ENCODE measurements at regions not wholly inside any gene's neighbourhood (a gene's known extent, or its start where the extent isn't known, plus 50 kb on each side); places are given as distances from the start of the nearest gene placed in this dataset.

DNA sequence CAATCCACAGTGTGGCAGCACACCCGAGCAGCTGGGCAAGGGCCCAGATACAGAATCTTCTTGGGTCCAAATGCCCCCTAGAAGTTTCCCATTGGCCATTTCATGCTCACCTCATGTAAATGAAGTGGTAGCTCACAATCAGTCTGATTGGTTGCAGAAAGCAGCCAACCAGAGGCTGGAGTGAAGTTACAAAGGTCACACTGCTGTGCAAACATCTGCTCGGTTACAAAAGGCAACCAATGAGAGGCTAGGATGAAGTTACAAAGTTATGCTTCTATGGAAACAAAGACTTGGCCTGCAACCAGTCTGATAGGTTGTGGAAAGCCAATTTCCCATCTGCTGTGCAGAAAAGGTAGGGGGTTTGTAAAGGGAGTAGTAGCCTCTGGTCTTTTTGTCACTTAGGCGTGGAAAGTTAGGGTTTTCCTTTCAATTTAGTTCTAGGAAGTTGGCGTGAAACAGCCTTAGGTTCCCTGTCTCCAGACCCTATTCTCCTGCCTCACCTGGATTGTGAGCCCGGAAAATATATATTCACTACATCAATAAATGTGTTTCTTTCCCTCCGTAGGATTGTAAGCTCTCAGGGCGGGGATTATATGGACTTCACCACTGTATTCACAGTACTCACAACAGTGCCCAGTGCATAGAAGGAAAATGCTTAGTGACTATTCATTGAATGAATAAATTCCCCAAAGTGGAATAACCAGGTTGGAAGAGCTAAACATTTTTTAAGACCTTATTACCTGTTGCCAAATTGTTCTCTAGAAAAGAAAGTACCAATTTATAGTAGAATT, 91.9 kb downstream of the URB2 start:
- no peaks in the 10 kb centered on the region for H3K36me3 ChIP-seq
- H3K4me3 ChIP-seq, result no peak overlapping the region
- TF ChIP-seq, protein P1, sequence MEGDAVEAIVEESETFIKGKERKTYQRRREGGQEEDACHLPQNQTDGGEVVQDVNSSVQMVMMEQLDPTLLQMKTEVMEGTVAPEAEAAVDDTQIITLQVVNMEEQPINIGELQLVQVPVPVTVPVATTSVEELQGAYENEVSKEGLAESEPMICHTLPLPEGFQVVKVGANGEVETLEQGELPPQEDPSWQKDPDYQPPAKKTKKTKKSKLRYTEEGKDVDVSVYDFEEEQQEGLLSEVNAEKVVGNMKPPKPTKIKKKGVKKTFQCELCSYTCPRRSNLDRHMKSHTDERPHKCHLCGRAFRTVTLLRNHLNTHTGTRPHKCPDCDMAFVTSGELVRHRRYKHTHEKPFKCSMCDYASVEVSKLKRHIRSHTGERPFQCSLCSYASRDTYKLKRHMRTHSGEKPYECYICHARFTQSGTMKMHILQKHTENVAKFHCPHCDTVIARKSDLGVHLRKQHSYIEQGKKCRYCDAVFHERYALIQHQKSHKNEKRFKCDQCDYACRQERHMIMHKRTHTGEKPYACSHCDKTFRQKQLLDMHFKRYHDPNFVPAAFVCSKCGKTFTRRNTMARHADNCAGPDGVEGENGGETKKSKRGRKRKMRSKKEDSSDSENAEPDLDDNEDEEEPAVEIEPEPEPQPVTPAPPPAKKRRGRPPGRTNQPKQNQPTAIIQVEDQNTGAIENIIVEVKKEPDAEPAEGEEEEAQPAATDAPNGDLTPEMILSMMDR (IDR thresholded peaks at IDR 0.05), result no peak
- H3K27me3 ChIP-seq, result no peaks in the 10 kb centered on the region
- H3K4me1 ChIP-seq, result no peaks in the 10 kb centered on the region
- no peak for DNase-seq (ENCODE audit: extremely low spot score)
- WGBS, result 82% methylated on average over 7 of the region's 7 CpGs
- intact Hi-C loops (cut with DNase I), result no loop called here
- peaks cover 0 to 4% (median 0%) of the 10 kb centered on the region in 4 donors for H3K9me3 ChIP-seq
- no peak overlapping the region for H3K27ac ChIP-seq (replicated peaks in 1 of 4)

DNA sequence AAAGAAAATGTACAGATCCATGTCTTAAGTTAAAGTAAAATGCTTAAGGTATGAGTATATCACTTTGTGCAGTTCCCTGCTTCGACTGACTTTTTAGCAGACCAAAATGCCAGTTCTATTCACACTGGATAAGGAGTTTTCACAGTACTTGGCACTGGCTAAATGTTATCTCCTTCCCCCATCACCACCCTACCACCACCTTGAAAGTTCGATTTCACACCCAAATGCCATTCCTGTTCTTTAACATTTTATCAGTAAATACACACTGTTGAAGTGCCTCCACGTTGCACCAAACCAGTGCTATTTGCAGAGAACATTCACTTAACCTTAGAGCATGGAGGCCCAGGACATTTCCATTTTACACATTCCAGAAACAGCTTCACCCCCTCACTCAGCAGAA, 100.0 kb downstream of the URB2 start:
- no peaks in the 10 kb centered on the region for H3K27me3 ChIP-seq
- DNase-seq (ENCODE audit: extremely low spot score), result no peak
- H3K4me1 ChIP-seq, result no peaks in the 10 kb centered on the region
- peaks cover 0 to 6% (median 0%) of the 10 kb centered on the region in 4 donors for H3K9me3 ChIP-seq
- H3K36me3 ChIP-seq, result no peaks in the 10 kb centered on the region
- intact Hi-C loops (cut with DNase I), result no loop called here
- no peak overlapping the region for H3K27ac ChIP-seq (replicated peaks in 1 of 4)
- TF ChIP-seq POLR2A (IDR thresholded peaks at IDR 0.05; ENCODE audit: low read depth) (no peak), POLR2AphosphoS5 (IDR thresholded peaks at IDR 0.05) (no peak), EP300 (IDR thresholded peaks at IDR 0.05) (no peak)
- TF ChIP-seq, protein P1 (IDR thresholded peaks at IDR 0.05), result no peak
- WGBS, result 59% methylated on average over 3 of the region's 3 CpGs
- H3K4me3 ChIP-seq, result no peak overlapping the region

DNA sequence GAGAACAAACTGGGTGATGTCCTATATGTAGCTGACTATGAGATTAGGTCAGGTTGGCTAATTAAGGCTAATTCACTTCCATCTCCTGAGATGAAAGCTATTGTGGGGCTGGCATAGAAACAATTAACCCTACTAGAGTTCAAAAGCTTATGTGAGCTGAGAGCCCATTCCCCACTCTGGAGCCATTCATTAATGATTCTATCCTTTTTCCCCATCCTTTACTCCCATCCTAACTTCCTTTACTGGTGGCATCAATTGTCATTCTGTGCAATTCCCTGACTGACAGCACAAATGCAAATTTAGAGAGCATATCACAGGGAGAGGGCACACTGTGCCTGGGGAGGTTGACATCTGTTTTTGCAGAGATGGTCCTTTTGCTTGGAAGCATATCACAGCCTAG, 103.9 kb downstream of the URB2 start:
- Histone ChIP-seq H3K9me3 (no peaks in the 10 kb centered on the region), H3K27ac (replicated peaks in 1 of 4) (no peak overlapping the region), H3K27me3 (no peaks in the 10 kb centered on the region), H3K4me3 (no peak overlapping the region), H3K36me3 (no peaks in the 10 kb centered on the region), H3K4me1 (no peaks in the 10 kb centered on the region)
- intact Hi-C loops (cut with DNase I), result no loop called here
- TF ChIP-seq POLR2AphosphoS5 (IDR thresholded peaks at IDR 0.05) (no peak), EP300 (IDR thresholded peaks at IDR 0.05) (no peak), POLR2A (IDR thresholded peaks at IDR 0.05; ENCODE audit: low read depth) (no peak)
- TF ChIP-seq, protein P1 (IDR thresholded peaks at IDR 0.05), result no peak
- DNase-seq (ENCODE audit: extremely low spot score), result no peak

DNA sequence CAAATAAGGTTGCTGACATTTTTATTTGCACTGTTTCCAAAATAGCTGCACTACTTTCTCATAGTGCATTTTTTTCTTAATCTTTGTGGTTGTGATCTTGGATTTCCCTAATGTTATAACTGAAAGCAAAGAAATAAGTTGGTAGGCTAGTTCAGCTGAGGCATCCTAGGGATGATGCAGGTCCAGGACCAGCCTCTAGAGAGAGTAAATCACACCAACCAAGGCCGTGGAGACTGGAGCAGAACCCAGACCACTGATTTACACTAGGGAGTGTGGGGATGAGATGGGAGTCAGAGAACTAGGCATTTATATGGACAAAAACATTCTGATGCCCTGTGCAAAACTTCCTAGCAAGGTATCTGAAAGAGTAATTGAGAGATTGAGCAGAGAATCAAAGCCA, 104.5 kb downstream of the URB2 start:
- no peaks in the 10 kb centered on the region for H3K4me1 ChIP-seq
- WGBS, result 60% methylated on average over 1 of the region's 1 CpG
- no peaks in the 10 kb centered on the region for H3K27me3 ChIP-seq
- no peak overlapping the region for H3K27ac ChIP-seq (replicated peaks in 1 of 4)
- no peak overlapping the region for H3K4me3 ChIP-seq
- intact Hi-C loops (cut with DNase I), result no loop called here
- no peak for DNase-seq (ENCODE audit: extremely low spot score)
- H3K36me3 ChIP-seq, result no peaks in the 10 kb centered on the region
- TF ChIP-seq EP300 (IDR thresholded peaks at IDR 0.05) (no peak), POLR2AphosphoS5 (IDR thresholded peaks at IDR 0.05) (no peak), POLR2A (IDR thresholded peaks at IDR 0.05; ENCODE audit: low read depth) (no peak)
- TF ChIP-seq, protein P1 (IDR thresholded peaks at IDR 0.05), result no peak
- H3K9me3 ChIP-seq, result no peaks in the 10 kb centered on the region

DNA sequence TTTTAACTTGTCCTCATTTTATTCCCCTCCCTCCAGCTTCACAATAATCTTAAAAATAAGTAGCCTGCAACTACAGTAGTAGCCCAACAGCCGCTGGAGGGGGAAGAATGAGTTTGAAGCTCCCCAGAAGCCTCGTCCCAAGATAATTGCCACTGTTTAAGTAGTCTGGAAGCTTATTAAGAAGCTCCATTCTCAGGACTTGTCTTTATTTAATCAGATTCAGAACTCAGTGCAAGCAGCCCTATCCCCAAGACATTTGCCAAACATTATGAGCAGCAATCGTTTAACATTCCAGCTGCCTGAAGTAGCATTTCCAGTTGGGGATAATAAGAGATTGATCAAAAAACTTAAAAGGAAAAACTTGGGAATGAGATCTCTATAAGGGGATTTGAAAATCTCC, 106.0 kb downstream of the URB2 start:
- TF ChIP-seq EP300 (IDR thresholded peaks at IDR 0.05), result no peak
- TF ChIP-seq, protein P1 (IDR thresholded peaks at IDR 0.05), result no peak
- no peak for TF ChIP-seq POLR2A (IDR thresholded peaks at IDR 0.05; ENCODE audit: low read depth)
- no peak for TF ChIP-seq POLR2AphosphoS5 (IDR thresholded peaks at IDR 0.05)
- H3K4me3 ChIP-seq, result no peak overlapping the region
- no peak for DNase-seq (ENCODE audit: extremely low spot score)
- H3K36me3 ChIP-seq, result no peaks in the 10 kb centered on the region
- H3K9me3 ChIP-seq, result peaks cover 0 to 14% (median 11%) of the 10 kb centered on the region in 4 donors
- no peak overlapping the region for H3K27ac ChIP-seq (replicated peaks in 1 of 4)
- H3K27me3 ChIP-seq, result no peaks in the 10 kb centered on the region
- no peaks in the 10 kb centered on the region for H3K4me1 ChIP-seq
- intact Hi-C loops (cut with DNase I), result no loop called here
- WGBS, result 78% methylated on average over 3 of the region's 3 CpGs

All from esophagus muscularis mucosa (tissue), 4 donors.